ENCODE measurements at regions not wholly inside any gene's neighbourhood (a gene's known extent, or its start where the extent isn't known, plus 50 kb on each side); places are given as distances from the start of the nearest gene placed in this dataset.
"Not testable (repeated sequence)": the region's sequence is repeated elsewhere in the genome, so short reads cannot be mapped to it uniquely, and the experiment has no call there.

DNA sequence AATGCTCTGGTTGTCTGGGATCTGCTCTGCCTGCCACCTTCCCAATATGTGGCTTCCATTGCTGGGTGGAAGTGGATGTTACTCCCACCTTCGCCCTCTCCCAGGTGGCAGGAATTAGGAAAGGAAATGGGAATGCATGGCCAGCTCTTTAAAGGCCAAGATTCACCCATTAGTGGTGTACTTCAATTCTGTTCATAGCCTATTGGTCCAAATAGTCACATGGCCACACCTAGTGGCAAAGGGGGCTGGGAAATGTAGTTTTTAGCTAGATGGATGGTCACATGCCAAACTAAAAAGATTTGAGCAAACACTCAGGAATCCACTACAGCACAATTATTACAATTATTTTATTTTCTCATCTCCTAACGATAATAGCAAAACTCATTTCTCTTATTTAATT, 135.1 kb downstream of the NPY start:
- peak; percentile 17 for DNase-seq (ENCODE audit: low read depth)
- in situ Hi-C loops (cut with HindIII; ENCODE audit: low pct_unique_long_range_greater_than_20kb, low sequenced_read_pairs), result no loop called here

DNA sequence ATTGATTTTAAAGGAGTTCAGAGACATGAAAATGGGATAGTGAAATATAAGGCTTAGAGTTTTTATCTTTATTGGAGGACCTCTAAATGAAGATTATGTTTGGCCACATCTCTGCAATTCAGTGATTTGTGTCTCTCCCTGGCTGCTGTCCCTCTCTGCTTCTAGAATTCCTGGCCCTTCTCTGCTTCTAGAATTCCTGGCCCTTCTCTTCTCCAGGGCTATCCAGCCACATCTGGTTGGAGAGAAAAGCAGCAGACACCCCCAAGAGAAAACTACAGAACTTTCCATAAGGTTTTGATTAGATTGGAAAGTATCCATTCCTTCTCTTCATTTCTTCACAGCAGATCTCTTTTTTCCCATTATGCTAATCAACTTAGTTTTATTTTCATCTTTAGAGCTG, 135.5 kb downstream of the NPY start:
- in situ Hi-C loops (cut with HindIII; ENCODE audit: low pct_unique_long_range_greater_than_20kb, low sequenced_read_pairs), result no loop called here
- no peak for DNase-seq (ENCODE audit: low read depth)

DNA sequence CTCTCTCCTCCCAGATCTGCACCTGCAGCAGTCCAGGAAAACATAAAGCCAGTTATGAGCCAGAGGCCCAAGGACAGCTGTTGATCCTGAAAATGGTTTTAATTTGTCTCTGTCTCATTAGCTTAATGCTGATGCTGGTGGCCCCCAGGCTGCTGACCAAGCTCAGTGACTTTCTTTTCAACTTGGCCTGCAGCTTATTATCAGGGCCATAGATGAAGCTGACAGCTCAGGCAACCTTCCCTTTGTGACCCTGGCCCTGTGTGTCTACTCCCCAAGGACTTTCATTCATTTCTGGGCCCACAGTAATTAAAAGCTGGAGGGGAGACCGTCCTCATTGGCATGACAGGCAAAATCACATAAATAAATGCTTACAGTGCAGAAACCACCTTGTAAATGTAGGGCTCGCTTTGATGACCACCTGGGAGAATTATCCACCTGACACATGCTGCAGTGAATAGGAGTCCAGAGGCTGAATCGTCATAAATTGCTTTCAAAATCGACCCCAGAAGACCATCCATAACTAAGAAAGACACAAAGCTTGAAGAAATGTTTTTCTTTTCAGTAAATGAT, 138.5 kb downstream of the NPY start:
- DNase-seq (ENCODE audit: low read depth), result no peak
- in situ Hi-C loops (cut with HindIII; ENCODE audit: low pct_unique_long_range_greater_than_20kb, low sequenced_read_pairs), result no loop called here

DNA sequence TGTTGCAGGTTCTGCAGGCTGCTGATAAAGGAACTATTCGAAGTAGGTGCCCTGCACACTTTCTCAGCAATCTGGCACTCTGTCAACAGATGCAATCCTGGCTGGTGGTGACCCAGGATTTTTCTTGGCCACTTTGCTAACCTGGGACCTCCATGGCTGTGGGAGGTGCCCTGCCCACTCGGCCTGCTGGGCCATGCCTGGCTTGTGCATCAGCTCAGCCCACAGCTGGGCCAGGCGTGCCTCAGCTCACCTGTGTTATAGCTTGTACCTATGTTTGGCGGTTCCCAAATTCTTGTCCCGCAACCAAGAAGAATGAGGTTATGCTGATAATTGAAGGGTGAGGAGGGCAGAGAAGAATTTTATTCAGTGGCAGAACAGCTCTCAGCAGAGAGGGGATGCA, 141.7 kb downstream of the NPY start:
- no peak for DNase-seq (ENCODE audit: low read depth)
- in situ Hi-C loops (cut with HindIII; ENCODE audit: low pct_unique_long_range_greater_than_20kb, low sequenced_read_pairs), result no loop called here

DNA sequence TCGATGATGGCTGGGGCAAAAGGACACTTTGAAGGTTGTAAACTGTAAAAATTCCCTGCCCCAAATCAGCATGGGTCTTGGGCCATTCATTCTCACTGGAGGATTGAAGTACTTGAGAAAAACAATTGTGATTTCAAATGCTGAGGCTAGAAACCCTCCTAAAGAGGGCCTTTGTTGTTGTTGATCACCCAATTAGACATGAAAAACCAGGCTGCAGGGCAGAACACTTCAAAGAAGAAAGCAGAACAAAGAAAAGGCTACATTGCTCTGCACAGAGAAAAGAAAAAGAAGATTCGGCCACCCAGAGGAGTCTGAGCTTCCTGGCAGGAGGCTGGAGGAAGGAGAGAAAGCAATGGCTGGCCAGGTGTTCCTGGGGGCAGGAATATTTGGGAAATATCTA, 143.1 kb downstream of the NPY start:
- no peak for DNase-seq (ENCODE audit: low read depth)
- in situ Hi-C loops (cut with HindIII; ENCODE audit: low pct_unique_long_range_greater_than_20kb, low sequenced_read_pairs), result no loop called here

DNA sequence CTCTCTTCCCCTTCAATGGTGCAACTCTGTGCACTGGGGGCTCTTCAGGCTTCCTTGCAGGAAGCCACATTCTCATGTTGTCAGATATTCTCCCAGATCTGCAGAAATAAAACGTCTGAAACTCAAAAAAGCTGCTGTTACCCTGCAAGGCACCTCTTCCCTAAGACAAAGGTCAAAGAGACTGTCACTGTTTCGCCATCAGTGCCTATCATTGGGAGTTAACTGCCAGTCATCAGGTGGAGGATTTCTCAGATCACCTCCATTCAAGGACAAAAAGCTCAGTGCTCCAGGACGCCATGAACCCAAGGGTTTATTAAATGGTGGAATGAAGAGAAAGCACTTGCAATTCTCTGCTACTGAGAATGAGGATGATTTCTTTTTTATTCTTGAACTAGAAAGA, 144.6 kb upstream of the PALS2 start:
- in situ Hi-C loops (cut with HindIII; ENCODE audit: low pct_unique_long_range_greater_than_20kb, low sequenced_read_pairs), result no loop called here
- no peak for DNase-seq (ENCODE audit: low read depth)

DNA sequence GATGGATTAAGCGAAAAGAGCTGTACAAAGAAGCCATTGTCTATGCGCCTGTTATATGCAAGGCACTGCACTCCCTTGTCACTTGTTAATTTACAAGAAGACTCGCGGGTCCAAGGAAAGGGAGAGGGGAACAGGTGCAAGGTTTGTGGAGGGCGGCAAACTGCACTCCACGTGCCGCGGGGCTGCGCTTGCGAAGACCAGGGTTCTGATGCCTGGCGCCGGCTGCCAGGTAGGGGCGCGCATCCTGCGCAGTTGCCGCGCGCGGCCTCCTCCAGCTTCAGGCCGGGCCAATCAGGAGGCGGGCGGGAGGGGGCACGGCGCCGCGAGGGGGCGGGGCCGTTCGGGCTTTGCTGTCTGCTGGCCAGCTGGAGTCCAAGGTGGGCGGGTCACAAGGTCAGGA, 140.6 kb upstream of the PALS2 start:
- no peak for DNase-seq (ENCODE audit: low read depth)
- in situ Hi-C loops (cut with HindIII; ENCODE audit: low pct_unique_long_range_greater_than_20kb, low sequenced_read_pairs), result no loop called here

DNA sequence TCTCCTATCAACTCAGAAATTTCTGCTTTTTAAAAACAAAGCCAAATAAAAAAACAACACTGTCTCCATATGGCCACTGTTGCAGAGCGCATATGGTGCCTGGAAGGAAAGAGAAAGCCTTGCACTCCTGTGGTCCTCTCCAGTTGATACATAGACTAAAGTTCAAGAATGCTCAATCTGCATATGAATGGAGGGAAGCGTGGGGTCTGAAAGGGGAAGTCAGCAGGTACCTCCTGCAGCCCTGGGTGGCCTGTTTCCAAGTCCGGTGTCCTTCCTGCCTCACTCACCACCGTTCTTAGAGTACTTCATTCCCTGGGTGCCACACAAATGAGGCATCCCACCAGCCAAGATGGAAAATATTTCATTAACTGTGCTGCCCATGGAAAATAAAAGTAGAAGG, 138.3 kb upstream of the PALS2 start:
- DNase-seq (ENCODE audit: low read depth), result no peak
- in situ Hi-C loops (cut with HindIII; ENCODE audit: low pct_unique_long_range_greater_than_20kb, low sequenced_read_pairs), result no loop called here

DNA sequence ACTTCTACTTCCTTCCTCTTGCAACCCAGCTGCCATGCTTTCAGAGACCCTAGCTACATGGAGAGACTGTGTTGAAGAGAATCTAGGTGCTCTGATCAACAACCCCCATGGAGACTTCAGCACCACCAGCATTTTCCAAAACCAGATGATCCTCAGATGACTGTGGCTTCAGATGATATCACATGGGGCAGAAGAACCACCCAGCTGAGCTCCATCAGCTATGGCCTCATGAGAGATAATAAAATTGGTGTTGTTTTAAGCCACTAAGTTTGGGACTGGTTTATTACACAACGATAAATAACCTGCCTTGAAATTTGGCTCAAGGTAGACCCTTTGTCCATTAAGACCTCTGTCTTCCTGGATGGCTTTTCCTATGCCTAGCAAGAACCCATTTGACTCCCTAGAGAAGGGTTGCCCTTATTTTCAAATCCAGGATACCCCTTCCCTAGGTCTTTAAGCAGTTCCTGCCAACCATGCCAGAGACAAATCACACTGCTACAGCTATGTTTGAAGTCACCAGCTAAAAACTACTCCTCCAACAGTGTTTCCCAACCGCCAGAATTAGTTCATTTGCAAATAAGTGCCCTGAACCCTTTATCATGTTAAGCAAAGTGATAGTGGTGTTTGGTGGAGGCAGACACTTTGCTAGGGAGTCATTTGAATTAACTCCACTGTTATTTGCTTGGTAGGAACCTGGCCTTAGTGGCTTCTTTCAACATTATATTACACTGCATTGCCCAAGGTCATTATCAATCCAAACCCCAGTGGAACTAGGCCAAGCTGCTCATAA, 136.9 kb upstream of the PALS2 start:
- in situ Hi-C loops (cut with HindIII; ENCODE audit: low pct_unique_long_range_greater_than_20kb, low sequenced_read_pairs), result no loop called here
- no peak for DNase-seq (ENCODE audit: low read depth)

DNA sequence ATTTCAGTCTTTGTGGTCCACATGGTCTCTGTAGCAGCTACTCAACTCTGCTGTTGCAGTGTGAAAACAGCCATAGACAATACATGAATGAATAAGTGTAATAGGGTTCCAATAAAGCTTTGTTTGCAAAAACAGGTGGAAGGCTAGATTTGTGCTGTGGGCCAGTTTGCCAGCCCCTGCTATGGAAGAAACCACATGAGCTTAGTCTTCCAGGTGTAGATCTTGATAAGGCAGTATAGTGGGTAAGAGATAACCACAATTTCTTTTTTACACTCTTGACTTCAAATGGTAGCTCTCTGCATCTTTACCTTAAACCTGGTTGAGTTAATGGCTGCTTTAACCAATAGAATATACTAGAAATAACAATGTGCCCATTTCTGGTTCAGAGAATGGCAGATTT, 135.0 kb upstream of the PALS2 start:
- in situ Hi-C loops (cut with HindIII; ENCODE audit: low pct_unique_long_range_greater_than_20kb, low sequenced_read_pairs), result no loop called here
- no peak for DNase-seq (ENCODE audit: low read depth)

DNA sequence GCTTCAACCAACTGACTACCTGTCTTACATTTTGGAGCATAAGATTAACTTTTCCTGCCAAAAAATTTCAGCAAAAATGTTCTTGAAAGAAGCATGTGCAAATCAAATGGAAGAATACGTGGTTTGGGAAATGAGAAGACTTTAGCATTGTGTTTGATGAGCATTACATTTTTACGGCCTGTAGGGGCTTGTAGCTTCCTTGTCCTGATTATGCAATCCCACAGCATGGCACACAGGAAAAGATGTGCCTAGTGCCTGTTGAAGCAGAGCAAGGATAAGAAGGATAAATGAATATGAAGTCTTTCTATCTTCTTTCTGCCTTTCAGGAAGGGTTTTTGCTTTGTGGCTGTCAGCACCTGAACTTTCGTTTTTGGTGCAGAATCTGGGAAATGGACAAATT, 134.1 kb upstream of the PALS2 start:
- DNase-seq (ENCODE audit: low read depth); in situ Hi-C loops (cut with HindIII; ENCODE audit: low pct_unique_long_range_greater_than_20kb, low sequenced_read_pairs): not testable (repeated sequence)

DNA sequence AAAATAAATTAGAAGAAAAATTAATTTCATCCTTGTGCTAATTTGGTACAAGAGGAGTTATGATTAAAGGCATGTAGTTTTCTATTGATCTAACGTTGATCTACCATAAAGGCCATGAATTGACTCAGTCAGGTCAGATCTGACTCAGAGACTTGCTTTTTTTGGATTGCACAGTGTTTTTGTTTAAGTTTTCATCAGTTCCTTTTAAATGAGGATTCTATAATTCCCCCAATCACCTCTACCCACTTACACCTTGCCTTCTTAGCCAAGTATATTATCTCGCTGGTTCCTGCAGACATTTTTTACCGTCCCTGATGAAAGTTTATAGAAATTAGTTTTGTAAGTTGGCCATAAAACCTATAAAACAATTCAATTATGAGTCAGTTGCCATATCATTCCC, 132.4 kb upstream of the PALS2 start:
- in situ Hi-C loops (cut with HindIII; ENCODE audit: low pct_unique_long_range_greater_than_20kb, low sequenced_read_pairs), result no loop called here

DNA sequence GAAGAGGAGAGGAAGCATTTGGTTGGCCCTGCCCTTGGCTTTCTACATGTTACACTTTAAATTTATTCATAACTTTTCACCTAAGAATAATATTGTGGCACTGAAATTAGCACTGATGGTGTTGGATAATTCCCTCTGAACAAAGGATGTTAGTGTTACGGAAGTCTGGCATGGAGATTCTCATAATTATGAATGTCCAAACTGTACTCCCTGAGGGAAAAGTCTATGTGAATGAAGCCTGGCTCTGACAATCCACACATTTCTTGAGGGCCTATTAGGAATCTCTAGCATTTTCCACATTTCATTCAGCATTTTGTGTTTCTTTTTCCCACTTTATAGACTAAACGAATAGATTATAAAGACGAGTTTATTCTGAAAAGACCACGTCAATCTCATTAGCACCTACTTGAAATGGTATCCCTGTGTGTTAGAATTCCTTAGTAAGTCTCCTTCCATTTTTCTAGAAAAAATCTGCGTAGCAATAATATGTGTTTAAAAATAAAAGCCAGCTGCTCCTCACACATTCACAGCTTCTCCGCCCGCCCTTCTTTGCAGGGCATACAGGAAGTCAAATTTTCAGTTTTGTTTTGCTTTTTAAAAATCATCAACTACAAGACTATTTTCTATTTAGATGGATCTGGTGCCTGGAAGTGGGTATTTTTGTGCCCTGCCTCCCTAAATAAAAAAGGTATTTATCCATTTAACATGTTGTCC, 131.8 kb upstream of the PALS2 start:
- no peak for DNase-seq (ENCODE audit: low read depth)
- in situ Hi-C loops (cut with HindIII; ENCODE audit: low pct_unique_long_range_greater_than_20kb, low sequenced_read_pairs), result no loop called here

More for the DNA sequence above, 132.4 kb upstream of the PALS2 start:
- DNase-seq (ENCODE audit: low read depth), result no peak

DNA sequence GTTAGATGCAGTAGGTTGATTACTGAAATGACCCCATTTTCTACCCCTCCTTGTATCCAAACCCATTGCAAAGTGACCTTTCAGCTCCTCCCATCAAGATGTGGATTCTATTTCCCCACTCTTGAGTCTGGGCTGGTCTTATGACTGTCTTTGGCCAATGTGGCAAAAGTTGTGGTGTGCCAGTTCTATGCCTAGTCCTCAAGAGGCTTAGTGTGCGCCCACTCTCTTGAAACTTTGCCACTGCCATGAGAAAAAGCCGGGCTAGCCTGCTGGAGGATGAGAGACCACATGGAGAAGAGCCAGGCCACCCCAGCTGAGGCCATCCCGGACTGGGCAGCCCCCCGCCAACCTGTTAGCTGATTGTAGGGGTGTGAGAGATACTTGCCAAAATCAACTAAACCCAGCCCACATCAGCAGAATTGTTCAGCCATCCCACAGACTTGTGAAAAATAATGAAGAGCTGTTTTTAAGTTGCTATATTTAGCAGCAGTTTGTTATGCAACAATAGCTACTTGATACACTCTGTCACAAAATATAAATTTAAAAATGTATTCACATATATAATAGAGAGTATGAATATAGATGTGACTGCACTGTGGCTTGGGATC, 131.0 kb upstream of the PALS2 start:
- no peak for DNase-seq (ENCODE audit: low read depth)
- in situ Hi-C loops (cut with HindIII; ENCODE audit: low pct_unique_long_range_greater_than_20kb, low sequenced_read_pairs), result no loop called here

DNA sequence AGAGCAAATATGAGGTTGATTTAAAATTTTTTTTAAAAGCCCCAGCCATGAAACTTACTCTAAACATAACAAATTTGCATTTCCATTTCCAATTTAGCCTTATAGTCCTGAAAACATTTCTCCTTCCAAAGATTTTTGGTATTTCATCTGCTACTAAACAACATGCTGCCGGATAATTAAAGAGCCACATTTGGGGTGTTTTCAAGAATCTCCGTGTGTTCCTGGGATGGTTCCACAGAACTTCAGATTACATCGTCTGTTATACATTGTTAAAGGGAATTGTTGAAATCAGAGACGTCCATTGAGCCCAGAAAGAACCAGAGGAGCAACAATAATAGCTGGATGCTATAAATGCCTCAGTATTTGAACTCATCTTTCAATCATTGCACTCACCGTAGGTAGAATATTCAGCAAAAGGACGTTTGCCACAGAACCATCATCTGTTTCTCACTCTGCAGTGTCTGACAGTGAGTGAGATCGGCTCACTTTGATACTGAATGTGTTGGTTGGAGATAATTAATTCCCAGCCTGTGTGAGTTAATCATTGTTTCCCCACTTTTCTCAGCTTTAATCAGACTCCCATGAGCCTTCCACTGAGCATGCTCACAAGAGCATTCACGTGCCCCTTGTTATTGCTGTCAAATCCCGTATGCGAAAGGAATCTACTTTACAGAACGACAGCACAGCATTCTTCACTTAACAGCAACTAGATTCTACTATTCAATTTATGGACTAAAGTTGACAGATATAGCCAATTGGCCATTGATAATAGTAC, 128.4 kb upstream of the PALS2 start:
- DNase-seq (ENCODE audit: low read depth), result no peak
- in situ Hi-C loops (cut with HindIII; ENCODE audit: low pct_unique_long_range_greater_than_20kb, low sequenced_read_pairs), result no loop called here

DNA sequence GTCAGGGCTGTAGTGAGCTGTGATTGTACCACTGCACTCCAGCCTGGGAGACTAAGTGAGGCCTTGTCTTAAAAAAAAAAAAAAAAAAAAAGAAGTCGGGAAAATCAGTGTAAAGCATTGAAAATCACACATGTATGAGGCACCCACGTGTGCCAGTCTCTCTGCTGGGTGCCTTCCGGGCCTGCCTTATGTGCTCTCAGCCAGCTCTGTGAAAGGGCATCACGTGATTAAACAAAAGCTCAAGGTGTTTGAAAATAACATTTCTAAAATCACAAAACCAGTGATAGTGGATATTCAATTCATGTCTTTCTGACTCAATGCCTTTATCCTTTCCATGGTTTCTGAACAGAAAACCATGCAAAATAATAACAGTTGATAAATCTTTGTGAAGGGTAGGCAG, 125.2 kb upstream of the PALS2 start:
- in situ Hi-C loops (cut with HindIII; ENCODE audit: low pct_unique_long_range_greater_than_20kb, low sequenced_read_pairs), result no loop called here
- no peak for DNase-seq (ENCODE audit: low read depth)

DNA sequence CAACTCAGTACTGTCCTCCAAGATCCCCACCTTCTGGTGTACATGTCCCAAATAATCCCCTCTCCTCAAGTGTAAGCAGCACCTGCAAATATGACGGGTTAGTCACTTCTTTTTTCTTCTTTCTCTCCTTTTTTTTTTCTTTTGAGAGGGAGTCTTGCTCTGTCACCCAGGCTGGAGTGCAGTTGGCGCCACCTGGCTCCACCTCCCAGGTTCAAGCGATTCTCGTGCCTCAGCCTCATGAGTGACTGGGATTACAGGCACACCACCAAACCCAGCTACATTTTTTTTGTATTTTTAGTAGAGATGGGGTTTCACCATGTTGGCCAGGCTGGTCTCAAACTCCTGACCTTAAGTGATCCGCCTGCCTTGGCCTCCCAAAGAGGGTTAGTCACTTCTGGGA, 123.8 kb upstream of the PALS2 start:
- in situ Hi-C loops (cut with HindIII; ENCODE audit: low pct_unique_long_range_greater_than_20kb, low sequenced_read_pairs), result not testable (repeated sequence)

DNA sequence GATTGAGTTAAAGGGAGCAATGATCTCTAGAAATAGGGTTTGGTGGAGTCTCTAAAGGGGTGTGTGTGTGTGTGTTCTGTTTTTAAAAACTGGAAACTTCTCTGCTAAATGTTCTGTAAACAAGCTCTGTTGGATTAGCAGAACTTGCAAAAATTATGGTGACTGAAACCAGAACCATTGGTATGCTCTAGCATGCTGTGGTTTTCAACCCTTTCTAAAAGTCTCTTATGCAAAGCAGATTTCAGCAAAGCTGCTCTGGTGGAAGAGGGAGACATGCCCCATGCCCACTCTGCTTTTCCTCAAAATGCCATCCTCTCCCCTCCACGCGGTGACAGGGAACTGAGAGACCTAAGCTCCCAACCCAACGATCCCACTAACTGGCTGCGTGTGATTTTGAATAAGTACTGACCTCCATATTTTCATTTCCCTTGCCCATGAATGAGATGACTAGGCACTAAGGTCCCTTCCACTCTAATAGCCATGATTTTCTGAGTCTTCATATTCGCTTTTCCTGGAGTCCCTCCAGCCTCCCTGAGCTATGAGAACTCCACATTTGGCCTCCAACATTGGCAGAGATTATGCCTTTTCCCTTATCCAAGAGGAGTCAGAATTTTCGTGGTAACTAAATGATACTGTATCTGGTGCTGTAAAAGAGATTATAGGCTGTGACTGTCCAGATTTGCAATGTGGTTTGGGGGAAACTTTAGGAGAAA, 117.3 kb upstream of the PALS2 start:
- in situ Hi-C loops (cut with HindIII; ENCODE audit: low pct_unique_long_range_greater_than_20kb, low sequenced_read_pairs), result no loop called here
- DNase-seq (ENCODE audit: low read depth), result no peak

More for the DNA sequence above, 123.8 kb upstream of the PALS2 start:
- DNase-seq (ENCODE audit: low read depth), result not testable (repeated sequence)
